ENCODE measurements at regions not wholly inside any gene's neighbourhood (a gene's known extent, or its start where the extent isn't known, plus 50 kb on each side); places are given as distances from the start of the nearest gene placed in this dataset.

- no peak overlapping the region for H3K27ac ChIP-seq (ENCODE audit: insufficient read depth, low read length)
- TF ChIP-seq CTCF (conservative IDR thresholded peaks at IDR 0.05; ENCODE audit: low read depth, low read length) (no peak), RFX5 (IDR thresholded peaks at IDR 0.05; ENCODE audit: low read depth, low read length) (no peak), RAD21 (IDR thresholded peaks at IDR 0.05; ENCODE audit: low read length) (no peak), BHLHE40 (IDR thresholded peaks at IDR 0.05; ENCODE audit: low read depth, low read length) (no peak), MAZ (IDR thresholded peaks at IDR 0.05; ENCODE audit: borderline replicate concordance, low read depth, low read length) (no peak), MAFK (IDR thresholded peaks at IDR 0.05; ENCODE audit: low read depth, low read length) (no peak), USF2 (IDR thresholded peaks at IDR 0.05; ENCODE audit: low read depth, low read length) (no peak), POLR2A (IDR thresholded peaks at IDR 0.05; ENCODE audit: low read depth, low read length) (no peak), FOS (IDR thresholded peaks at IDR 0.05; ENCODE audit: low read depth, low read length) (no peak), MXI1 (IDR thresholded peaks at IDR 0.05; ENCODE audit: borderline replicate concordance, low read depth, low read length) (no peak), CHD1 (IDR thresholded peaks at IDR 0.05; ENCODE audit: low read depth, low read length) (no peak), RCOR1 (IDR thresholded peaks at IDR 0.05; ENCODE audit: insufficient replicate concordance, low read length) (no peak), NFE2L2 (IDR thresholded peaks at IDR 0.05; ENCODE audit: low read depth, low read length) (no peak), SMC3 (IDR thresholded peaks at IDR 0.05; ENCODE audit: low read depth, low read length) (no peak), CEBPB (IDR thresholded peaks at IDR 0.05; ENCODE audit: low read depth, low read length) (no peak), ELK1 (IDR thresholded peaks at IDR 0.05; ENCODE audit: borderline replicate concordance, low read depth, low read length) (no peak)
- no peak overlapping the region for H2BK120ac ChIP-seq (ENCODE audit: low read depth, low read length)
- H4K8ac ChIP-seq (ENCODE audit: low read depth in 2 of 2, low read length in 2 of 2): no peak overlapping the region
- no peak for DNase-seq
- ChIA-PET POLR2A (ENCODE audit: unreplicated experiment) (no interaction called here), CTCF (no interaction called here)
- H3K4me2 ChIP-seq (ENCODE audit: low read depth, low read length): no peak overlapping the region
- H3K79me1 ChIP-seq (ENCODE audit: low read depth in 1 of 2, low read length in 2 of 2): no peaks in the 10 kb centered on the region
- 64% methylated on average over 4 of the region's 6 CpGs; no CpG with 5 or more reads in 1 of the 2 experiments for WGBS, 2 experiments (ENCODE audit: extremely low coverage in 2 of 2, insufficient read length in 1 of 2)
- H3K4me3 ChIP-seq (ENCODE audit: insufficient read depth, low read depth, low read length): no peak overlapping the region
- no peaks in the 10 kb centered on the region for H3K9me3 ChIP-seq (ENCODE audit: control insufficient read depth, insufficient read depth, low read length)
- H4K5ac ChIP-seq (ENCODE audit: low read depth, low read length): no peak overlapping the region
- H2AK9ac ChIP-seq (replicated peaks; ENCODE audit: low read depth, low read length, poor library complexity): no peak overlapping the region
- no peak overlapping the region for H3K18ac ChIP-seq (ENCODE audit: low read depth, low read length)
- H2BK20ac ChIP-seq (ENCODE audit: low read depth, low read length): no peak overlapping the region
- H3K4ac ChIP-seq (ENCODE audit: low read depth, low read length): no peak overlapping the region
- no peak overlapping the region for H2AFZ ChIP-seq (replicated peaks; ENCODE audit: low read length, poor library complexity)
- H3K9ac ChIP-seq (ENCODE audit: low read depth, low read length): no peak overlapping the region
- peaks cover 5% of the 10 kb centered on the region for H3K27me3 ChIP-seq (ENCODE audit: control insufficient read depth, insufficient read depth, low read length)
- peaks cover 4% of the 10 kb centered on the region; the same call in 1 of the 2 replicates for H3K4me1 ChIP-seq (ENCODE audit: control insufficient read depth, insufficient read depth, low read length)
- in situ Hi-C loops (cut with MboI; ENCODE audit: low sequenced_read_pairs): loop anchor here (25.0 kb wide), 1 partner anchor 469 kb away; no protein-coding TSS in a partner anchor
- dilution Hi-C loops (cut with HindIII; ENCODE audit: low sequenced_read_pairs, unreplicated experiment): no loop called here
- ATAC-seq (ENCODE audit: low read depth): no peak
- H2AK5ac ChIP-seq (ENCODE audit: low read depth, low read length): no peak overlapping the region
- no peaks in the 10 kb centered on the region for H4K20me1 ChIP-seq (ENCODE audit: insufficient read depth, low read length)
- no peak overlapping the region for H2BK5ac ChIP-seq (ENCODE audit: low read depth, low read length, poor library complexity, severe bottlenecking)
- no peaks in the 10 kb centered on the region for H3K9me1 ChIP-seq (ENCODE audit: insufficient read depth, low read length)
- BruUV-seq (replicated peaks): no TSS peak
- no peak overlapping the region for H2BK15ac ChIP-seq (ENCODE audit: low read depth, low read length)
- intact Hi-C loops (cut with micrococcal nuclease): no loop called here
- no peak overlapping the region for H3K14ac ChIP-seq (replicated peaks; ENCODE audit: low read depth, low read length)
- no peak overlapping the region for H3K56ac ChIP-seq (ENCODE audit: extremely low read depth, insufficient read depth, low read length)
- H3K36me3 ChIP-seq (ENCODE audit: control insufficient read depth, insufficient read depth, low read length): no peaks in the 10 kb centered on the region
- no peak overlapping the region for H3K23ac ChIP-seq (ENCODE audit: low read depth, low read length)
- H4K91ac ChIP-seq (ENCODE audit: insufficient read depth, low read depth, low read length): no peak overlapping the region
Measured at GRCh38 chr9:95742821-95743220, 132.7 kb upstream of the ERCC6L2 start.
